ENCODE measurements at regions not wholly inside any gene's neighbourhood (a gene's known extent, or its start where the extent isn't known, plus 50 kb on each side); places are given as distances from the start of the nearest gene placed in this dataset.

GRCh38 chr13:79830426-79830825 is 349.5 kb downstream of the NDFIP2 start:
- TF ChIP-seq CTCF (IDR thresholded peaks at IDR 0.05) (no peak), POLR2A (IDR thresholded peaks at IDR 0.05; ENCODE audit: low read depth) (no peak), POLR2AphosphoS5 (IDR thresholded peaks at IDR 0.05) (no peak), EP300 (IDR thresholded peaks at IDR 0.05) (no peak)

All from esophagus muscularis mucosa (tissue), 4 donors.